HCT116 (cell line): ENCODE measurements at regions not wholly inside any gene's neighbourhood (a gene's known extent, or its start where the extent isn't known, plus 50 kb on each side); places are given as distances from the start of the nearest gene placed in this dataset.

ENCODE experiments used
- ATAC-seq: fragments of 200-7000 bp; cut with Tn5 transposase; 2 replicates; pipeline ENCODE4 v1.9.1; 2020; ENCODE audit warnings: mild to moderate bottlenecking, moderate library complexity
- BruUV-seq: library from RNA; stranded (reverse); fragments of 400-500 nt; replicated peaks from 2 replicates; lab custom pipeline; 2021; lab: Mats Ljungman, UMichigan
- CTCF ChIA-PET: fragments of 300-600 bp; sonication (Branson Sonifier 250); formaldehyde crosslinking; loops from one replicate; lab custom pipeline; 2021; ENCODE audit warnings: antibody characterized with exemption; lab: Charles Lee
- POLR2A ChIA-PET: fragments of 300-600, 350-600 bp; sonication (Branson Sonifier 250); formaldehyde crosslinking; loops from one replicate; lab custom pipeline; 2021; ENCODE audit warnings: antibody characterized with exemption; lab: Charles Lee
- RAD21 ChIA-PET, 2 experiments: fragments of 300-600 bp; sonication (Branson Sonifier 250); formaldehyde crosslinking; loops; one replicate each; lab custom pipeline; 2023; ENCODE audit warnings: low total read pairs in 2 of 2; ENCODE audit not compliant: uncharacterized antibody in 2 of 2, unreplicated experiment in 2 of 2, low non-redundant PET in 1 of 2; lab: Charles Lee
- DNase-seq: peaks from one replicate; pipeline ENCODE4 v3.0.0-alpha.2; 2010; ENCODE audit warnings: low read depth, low spot score
- H2AFZ ChIP-seq: fragments of 200-600 bp; shearing (Covaris generic), sonication (generic); 2 replicates; pipeline ENCODE4 v1.6.1; 2017; ENCODE audit warnings: low read depth, mixed run types, mixed read lengths, antibody characterized with exemption, low read length; ENCODE audit not compliant: poor library complexity, severe bottlenecking
- H3K27ac ChIP-seq: 2 replicates; pipeline ENCODE4 v1.5.1; 2012; ENCODE audit warnings: low read depth, low read length
- H3K27me3 ChIP-seq: fragments of 200-600 bp; sonication (generic); 2 replicates; pipeline ENCODE4 v1.6.1; 2016; ENCODE audit warnings: mixed run types, low read length, mixed read lengths; ENCODE audit not compliant: insufficient read depth
- H3K36me3 ChIP-seq, 2 experiments: fragments of 200-500 bp in 1 of 2; fragments of 200-600 bp in 1 of 2; sonication (Bioruptor generic) in 1 of 2; sonication (generic) in 1 of 2; 2 replicates each; pipeline versions ENCODE4 v1.5.1 to v1.6.1; 2014 to 2016; ENCODE audit warnings: low read length in 2 of 2, inconsistent platforms in 1 of 2, mixed read lengths in 1 of 2, mixed run types in 1 of 2; ENCODE audit not compliant: insufficient read depth in 2 of 2, control insufficient read depth in 1 of 2
- H3K4me1 ChIP-seq, 2 experiments: fragments of 200-600 bp in 1 of 2; sonication (generic) in 1 of 2; 2 replicates each; pipeline versions ENCODE4 v1.5.1 to v1.6.1; 2012 to 2017; ENCODE audit warnings: low read length in 2 of 2, inconsistent platforms in 1 of 2, mild to moderate bottlenecking in 1 of 2, mixed read lengths in 1 of 2, mixed run types in 1 of 2, moderate library complexity in 1 of 2; ENCODE audit not compliant: insufficient read depth in 2 of 2, control insufficient read depth in 1 of 2
- H3K4me2 ChIP-seq: fragments of 200-600 bp; sonication (generic); 2 replicates; pipeline ENCODE4 v1.6.1; 2017; ENCODE audit warnings: mixed run types, low read length, mixed read lengths
- H3K4me3 ChIP-seq, 2 experiments: fragments of 200-600 bp in 1 of 2; sonication (generic) in 1 of 2; replicated peaks in 1 of 2; 2 replicates each; pipeline ENCODE4 v1.5.1; 2011 to 2016; ENCODE audit warnings: low read length in 2 of 2, control low read depth in 1 of 2, low read depth in 1 of 2, mild to moderate bottlenecking in 1 of 2, mixed read lengths in 1 of 2, mixed run types in 1 of 2
- H3K79me2 ChIP-seq: fragments of 200-600 bp; sonication (generic); 2 replicates; pipeline ENCODE4 v1.6.1; 2017; ENCODE audit warnings: mild to moderate bottlenecking, mixed run types, low read length, moderate library complexity, mixed read lengths; ENCODE audit not compliant: insufficient read depth
- H3K9ac ChIP-seq: fragments of 200-600 bp; sonication (generic); 2 replicates; pipeline ENCODE4 v1.6.1; 2016; ENCODE audit warnings: low read length, mixed read lengths
- H3K9me2 ChIP-seq: fragments of 200-600 bp; sonication (generic), shearing (Covaris generic); 2 replicates; pipeline ENCODE4 v1.6.1; 2017; ENCODE audit warnings: mixed run types, mild to moderate bottlenecking, moderate library complexity; ENCODE audit not compliant: insufficient read depth
- H3K9me3 ChIP-seq, 2 experiments: fragments of 200-500 bp in 1 of 2; fragments of 200-600 bp in 1 of 2; sonication (Bioruptor generic) in 1 of 2; sonication (generic) in 1 of 2; 2 replicates each; pipeline ENCODE4 v1.6.1; 2014 to 2017; ENCODE audit warnings: low read length in 2 of 2, mixed read lengths in 2 of 2, inconsistent platforms in 1 of 2, low read depth in 1 of 2, mild to moderate bottlenecking in 1 of 2, mixed run types in 1 of 2, moderate library complexity in 1 of 2; ENCODE audit not compliant: control insufficient read depth in 1 of 2, insufficient read depth in 1 of 2
- H4K20me1 ChIP-seq: fragments of 200-600 bp; sonication (generic), shearing (Covaris generic); 2 replicates; pipeline ENCODE4 v1.6.1; 2017; ENCODE audit warnings: mixed run types, mild to moderate bottlenecking, moderate library complexity; ENCODE audit not compliant: insufficient read depth
- CTCF ChIP-seq, 3 experiments: fragments of 200-600 bp in 1 of 3; sonication (generic) in 1 of 3; IDR thresholded peaks in 2 of 3; conservative IDR thresholded peaks in 1 of 3; 2 replicates each; pipeline ENCODE4 v1.5.1; 2012 to 2017; ENCODE audit warnings: low read depth in 2 of 3, low read length in 2 of 3, antibody characterized with exemption in 1 of 3, borderline replicate concordance in 1 of 3, control low read depth in 1 of 3, mild to moderate bottlenecking in 1 of 3, mixed read lengths in 1 of 3, mixed run types in 1 of 3, moderate library complexity in 1 of 3; ENCODE audit not compliant: insufficient read depth in 1 of 3
- EZH2phosphoT487 ChIP-seq: fragments of 200-600 bp; IDR thresholded peaks from 2 replicates; pipeline ENCODE4 v1.6.1; 2018; ENCODE audit warnings: antibody characterized with exemption, borderline replicate concordance
- POLR2A ChIP-seq: IDR thresholded peaks from 2 replicates; pipeline ENCODE4 v1.7.0; 2011; ENCODE audit warnings: borderline replicate concordance; ENCODE audit not compliant: insufficient read depth, insufficient read length; ENCODE audit errors: extremely low read depth
- POLR2AphosphoS5 ChIP-seq: IDR thresholded peaks from 2 replicates; pipeline ENCODE4 v1.6.1; 2011; ENCODE audit warnings: mild to moderate bottlenecking, low read depth, low read length, moderate library complexity
- RAD21 ChIP-seq: IDR thresholded peaks from 2 replicates; pipeline ENCODE4 v1.6.1; 2012; ENCODE audit warnings: low read depth, mild to moderate bottlenecking
- SP1 ChIP-seq: IDR thresholded peaks from 2 replicates; pipeline ENCODE4 v1.6.1; 2012; ENCODE audit warnings: low read depth
- ZBTB33 ChIP-seq: IDR thresholded peaks from 2 replicates; pipeline ENCODE4 v1.6.1; 2011; ENCODE audit warnings: mild to moderate bottlenecking, low read length, moderate library complexity; ENCODE audit not compliant: insufficient replicate concordance; ENCODE audit errors: extremely low read depth
- ZFX ChIP-seq: fragments of 450-650 bp; IDR thresholded peaks from 2 replicates; pipeline ENCODE4 v1.6.1; 2017
- ZNF274 ChIP-seq: fragments of 200-500 bp; sonication (Bioruptor generic); IDR thresholded peaks from 2 replicates; pipeline ENCODE4 v1.6.1; 2014; ENCODE audit warnings: mild to moderate bottlenecking, low read depth, low read length, inconsistent platforms
- intact Hi-C: fragments of 100-400 bp; cut with micrococcal nuclease; formaldehyde crosslinking; loops from 2 replicates; pipeline ENCODE4 v1.10.0; 2022

- ChIA-PET RAD21 (no interaction called here), CTCF (interaction anchor here (0.7 to 3.3 kb wide), 3 partner anchors 29 to 688 kb away, joined by 3 to 14 read pairs (median 3); no protein-coding TSS in a partner anchor), POLR2A (no interaction called here)
- Histone ChIP-seq H4K20me1 (no peaks in the 10 kb centered on the region), H3K9me3 (no peaks in the 10 kb centered on the region), H3K4me2 (no peak overlapping the region), H3K27me3 (peaks cover 52% of the 10 kb centered on the region), H3K4me3 (no peak overlapping the region), H3K9ac (no peak overlapping the region), H3K36me3 (no peaks in the 10 kb centered on the region), H2AFZ (no peak overlapping the region), H3K9me2 (no peaks in the 10 kb centered on the region), H3K79me2 (no peaks in the 10 kb centered on the region), H3K27ac (no peak overlapping the region), H3K4me1 (no peaks in the 10 kb centered on the region)
- ATAC-seq (peak; percentile 95), DNase-seq (peak; percentile 12)
- peak; percentile 69 to 74 (median 73) for TF ChIP-seq CTCF (IDR thresholded peaks at IDR 0.05 in 2 of 3, conservative IDR thresholded peaks at IDR 0.05 in 1 of 3; ENCODE audit: borderline replicate concordance in 1 of 3, insufficient read depth in 1 of 3, low read depth in 2 of 3, low read length in 2 of 3)
- peak; percentile 83 for TF ChIP-seq RAD21
- no peak for TF ChIP-seq EZH2phosphoT487
- BruUV-seq, result no TSS peak
- intact Hi-C loops, result loop anchor here (1.0 to 5.0 kb wide), 6 partner anchors 229 to 777 kb away; no protein-coding TSS in a partner anchor
Observed at GRCh38 chr9:115883467-115884329, 269.9 kb upstream of the PAPPA start.

GRCh38 chr9:115884846-115885245, 268.7 kb upstream of the PAPPA start:
- no TSS peak for BruUV-seq
- DNase-seq (no peak), ATAC-seq (no peak)
- H3K9me3 ChIP-seq, result no peaks in the 10 kb centered on the region
- H3K36me3 ChIP-seq, result no peaks in the 10 kb centered on the region
- no peaks in the 10 kb centered on the region for H3K79me2 ChIP-seq
- intact Hi-C loops, result loop anchor here (1.0 to 5.0 kb wide), 4 partner anchors 264 to 687 kb away; no protein-coding TSS in a partner anchor
- H3K27ac ChIP-seq, result no peak overlapping the region
- peaks cover 51% of the 10 kb centered on the region for H3K27me3 ChIP-seq
- H2AFZ ChIP-seq, result no peak overlapping the region
- H3K9me2 ChIP-seq, result no peaks in the 10 kb centered on the region
- ChIA-PET CTCF (interaction anchor here (0.7 to 1.0 kb wide), 2 partner anchors 13 to 687 kb away, joined by 3 read pairs; no protein-coding TSS in a partner anchor), RAD21 (interaction anchor here in 1 of 2 experiments (0.7 kb wide), 1 partner anchor 16 kb away, joined by 3 read pairs; no protein-coding TSS in a partner anchor), POLR2A (no interaction called here)
- no peak overlapping the region for H3K4me3 ChIP-seq
- TF ChIP-seq POLR2A (no peak), POLR2AphosphoS5 (no peak), ZFX (no peak), SP1 (no peak), ZBTB33 (no peak), ZNF274 (no peak)
- H3K4me1 ChIP-seq, result no peaks in the 10 kb centered on the region
- no peaks in the 10 kb centered on the region for H4K20me1 ChIP-seq
- H3K9ac ChIP-seq, result no peak overlapping the region
- H3K4me2 ChIP-seq, result no peak overlapping the region
